ENCODE measurements at regions not wholly inside any gene's neighbourhood (a gene's known extent, or its start where the extent isn't known, plus 50 kb on each side); places are given as distances from the start of the nearest gene placed in this dataset.

- H3K27me3 ChIP-seq (ENCODE audit: insufficient read depth, poor library complexity, severe bottlenecking): no peaks in the 10 kb centered on the region
- TF ChIP-seq POLR2AphosphoS5 (IDR thresholded peaks at IDR 0.05; ENCODE audit: low read depth): no peak
- TF ChIP-seq GABPA (IDR thresholded peaks at IDR 0.05; ENCODE audit: low read depth): no peak
- no peak for TF ChIP-seq REST (IDR thresholded peaks at IDR 0.05; ENCODE audit: insufficient replicate concordance, low read depth)
- TF ChIP-seq, protein P1, sequence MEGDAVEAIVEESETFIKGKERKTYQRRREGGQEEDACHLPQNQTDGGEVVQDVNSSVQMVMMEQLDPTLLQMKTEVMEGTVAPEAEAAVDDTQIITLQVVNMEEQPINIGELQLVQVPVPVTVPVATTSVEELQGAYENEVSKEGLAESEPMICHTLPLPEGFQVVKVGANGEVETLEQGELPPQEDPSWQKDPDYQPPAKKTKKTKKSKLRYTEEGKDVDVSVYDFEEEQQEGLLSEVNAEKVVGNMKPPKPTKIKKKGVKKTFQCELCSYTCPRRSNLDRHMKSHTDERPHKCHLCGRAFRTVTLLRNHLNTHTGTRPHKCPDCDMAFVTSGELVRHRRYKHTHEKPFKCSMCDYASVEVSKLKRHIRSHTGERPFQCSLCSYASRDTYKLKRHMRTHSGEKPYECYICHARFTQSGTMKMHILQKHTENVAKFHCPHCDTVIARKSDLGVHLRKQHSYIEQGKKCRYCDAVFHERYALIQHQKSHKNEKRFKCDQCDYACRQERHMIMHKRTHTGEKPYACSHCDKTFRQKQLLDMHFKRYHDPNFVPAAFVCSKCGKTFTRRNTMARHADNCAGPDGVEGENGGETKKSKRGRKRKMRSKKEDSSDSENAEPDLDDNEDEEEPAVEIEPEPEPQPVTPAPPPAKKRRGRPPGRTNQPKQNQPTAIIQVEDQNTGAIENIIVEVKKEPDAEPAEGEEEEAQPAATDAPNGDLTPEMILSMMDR (IDR thresholded peaks at IDR 0.05; ENCODE audit: insufficient read depth, low read length): no peak
- no peak for TF ChIP-seq SPI1 (IDR thresholded peaks at IDR 0.05; ENCODE audit: borderline replicate concordance, low read depth)
- no peak for DNase-seq (ENCODE audit: low read depth in 1 of 2, low spot score in 1 of 2)
- no peak overlapping the region for H3K4me3 ChIP-seq (replicated peaks; ENCODE audit: insufficient read depth, low read length)
- H3K27ac ChIP-seq (replicated peaks): no peak overlapping the region
Observed at GRCh38 chr13:85592211-85592610, 207.0 kb downstream of the SLITRK6 start.

DNA sequence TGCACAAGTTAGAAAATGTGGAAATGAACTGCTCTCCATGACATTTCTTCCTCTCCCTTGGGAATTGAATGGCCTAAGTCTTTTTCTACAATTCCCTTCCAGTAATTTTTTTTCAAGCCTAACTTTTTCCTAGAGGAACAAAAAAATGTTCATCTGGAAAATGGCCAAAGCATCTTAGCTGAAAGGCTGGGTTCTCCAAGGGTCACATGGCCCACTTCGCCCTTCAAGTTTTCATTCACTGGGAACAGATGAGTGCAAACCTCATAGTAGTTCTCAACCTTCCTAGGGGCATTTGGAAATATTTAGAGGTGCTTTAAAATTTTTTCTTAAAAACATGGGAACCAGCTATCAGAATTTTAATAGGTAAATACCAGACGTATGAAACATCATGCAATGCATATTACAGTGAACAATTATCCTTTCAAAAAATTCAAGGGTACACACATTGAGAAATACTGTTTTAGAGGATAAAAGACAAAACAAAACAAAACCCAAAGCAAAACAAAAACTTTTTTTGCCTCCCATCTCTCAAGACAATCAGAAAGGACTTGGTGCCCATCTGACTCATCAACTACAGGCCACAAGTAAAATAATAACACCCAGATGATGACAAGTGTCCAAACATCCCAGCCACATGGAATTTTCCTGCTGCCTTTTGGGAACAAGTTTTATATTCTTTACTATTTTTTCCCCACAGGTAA lies 208.8 kb downstream of the SLITRK6 start:
- H3K27me3 ChIP-seq (ENCODE audit: insufficient read depth, poor library complexity, severe bottlenecking): no peaks in the 10 kb centered on the region
- no peak overlapping the region for H3K27ac ChIP-seq (replicated peaks)
- no peak overlapping the region for H3K4me3 ChIP-seq (replicated peaks; ENCODE audit: insufficient read depth, low read length)
- DNase-seq (ENCODE audit: low read depth in 1 of 2, low spot score in 1 of 2): no peak
- TF ChIP-seq SPI1 (IDR thresholded peaks at IDR 0.05; ENCODE audit: borderline replicate concordance, low read depth) (no peak), GABPA (IDR thresholded peaks at IDR 0.05; ENCODE audit: low read depth) (no peak), POLR2AphosphoS5 (IDR thresholded peaks at IDR 0.05; ENCODE audit: low read depth) (no peak), REST (IDR thresholded peaks at IDR 0.05; ENCODE audit: insufficient replicate concordance, low read depth) (no peak)
- TF ChIP-seq, protein P1 (IDR thresholded peaks at IDR 0.05; ENCODE audit: insufficient read depth, low read length): no peak

DNA sequence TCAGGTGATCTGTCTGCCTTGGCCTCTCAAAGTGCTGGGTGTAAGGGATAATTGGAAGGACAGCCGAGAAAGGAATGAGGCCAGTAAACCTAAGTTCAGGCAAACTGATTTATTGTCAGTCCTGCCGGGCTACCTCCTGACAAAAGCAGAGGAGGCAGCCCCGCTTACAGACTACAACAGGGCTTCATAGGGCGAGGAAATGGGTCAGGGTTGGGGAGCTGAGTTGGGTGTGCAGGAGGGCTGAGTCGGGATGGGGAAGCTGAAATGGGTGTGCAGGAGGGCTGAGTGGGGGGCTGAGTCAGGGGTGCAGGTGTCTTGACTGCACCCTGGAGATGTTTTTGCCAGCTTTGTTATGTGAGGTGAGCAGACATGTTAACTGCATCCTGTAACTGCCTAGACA lies 210.2 kb downstream of the SLITRK6 start:
- Histone ChIP-seq H3K27ac (replicated peaks) (no peak overlapping the region), H3K4me3 (replicated peaks; ENCODE audit: insufficient read depth, low read length) (no peak overlapping the region), H3K27me3 (ENCODE audit: insufficient read depth, poor library complexity, severe bottlenecking) (no peaks in the 10 kb centered on the region)
- no peak for DNase-seq (ENCODE audit: low read depth in 1 of 2, low spot score in 1 of 2)
- TF ChIP-seq SPI1 (IDR thresholded peaks at IDR 0.05; ENCODE audit: borderline replicate concordance, low read depth) (no peak), GABPA (IDR thresholded peaks at IDR 0.05; ENCODE audit: low read depth) (no peak), REST (IDR thresholded peaks at IDR 0.05; ENCODE audit: insufficient replicate concordance, low read depth) (no peak), POLR2AphosphoS5 (IDR thresholded peaks at IDR 0.05; ENCODE audit: low read depth) (no peak)
- TF ChIP-seq, protein P1 (IDR thresholded peaks at IDR 0.05; ENCODE audit: insufficient read depth, low read length): no peak
